BE2C (cell line): ENCODE measurements at regions not wholly inside any gene's neighbourhood (a gene's known extent, or its start where the extent isn't known, plus 50 kb on each side); places are given as distances from the start of the nearest gene placed in this dataset.
"Not testable (repeated sequence)": the region's sequence is repeated elsewhere in the genome, so short reads cannot be mapped to it uniquely, and the experiment has no call there.

Source experiments
- DNase-seq: peaks from one replicate; pipeline ENCODE4 v3.0.0-alpha.2; 2020
- H3K27me3 ChIP-seq: fragments of 250-450 bp; sonication (Bioruptor Pico); 2 replicates; pipeline ENCODE4 v1.5.1; 2020; ENCODE audit warnings: mild to moderate bottlenecking
- H3K36me3 ChIP-seq: fragments of 250-450 bp; sonication (Bioruptor Pico); 2 replicates; pipeline ENCODE4 v1.5.1; 2020; ENCODE audit warnings: mild to moderate bottlenecking
- H3K4me1 ChIP-seq: fragments of 250-450 bp; sonication (Bioruptor Pico); 2 replicates; pipeline ENCODE4 v1.5.1; 2020
- H3K4me3 ChIP-seq: 2 replicates; pipeline ENCODE4 v1.5.1; 2011; ENCODE audit warnings: low read depth, low read length
- H3K9me3 ChIP-seq: fragments of 250-450 bp; sonication (Bioruptor Pico); 2 replicates; pipeline ENCODE4 v1.5.1; 2020
- TF ChIP-seq, protein P1 (sequence below): IDR thresholded peaks from 2 replicates; pipeline ENCODE4 v1.5.1; 2012; ENCODE audit warnings: mild to moderate bottlenecking, low read depth, low read length

DNA sequence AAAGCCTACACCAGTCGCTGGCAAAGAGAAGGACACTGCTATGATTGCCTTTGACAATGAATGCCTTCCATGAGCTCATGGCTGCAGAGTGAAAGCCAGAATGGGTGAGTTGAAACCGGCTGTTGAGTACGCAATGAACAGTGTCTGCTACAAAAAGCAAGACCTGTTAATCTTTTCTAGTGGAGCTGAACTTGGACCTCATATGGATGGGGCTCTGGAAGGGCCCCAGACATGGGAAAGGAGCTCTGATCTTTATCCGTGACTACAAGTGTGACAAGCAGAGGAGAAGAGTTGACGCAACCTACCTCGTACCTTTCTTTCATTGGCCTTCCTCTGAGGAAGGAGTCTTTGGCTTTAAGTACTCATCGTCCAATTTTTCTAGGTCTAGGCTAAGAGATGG is 67.1 kb upstream of the TSC22D1 start:
- Histone ChIP-seq H3K27me3 (no peaks in the 10 kb centered on the region), H3K4me1 (no peaks in the 10 kb centered on the region), H3K4me3 (no peak overlapping the region), H3K9me3 (no peaks in the 10 kb centered on the region), H3K36me3 (no peaks in the 10 kb centered on the region)
- no peak for DNase-seq
- TF ChIP-seq, protein P1, sequence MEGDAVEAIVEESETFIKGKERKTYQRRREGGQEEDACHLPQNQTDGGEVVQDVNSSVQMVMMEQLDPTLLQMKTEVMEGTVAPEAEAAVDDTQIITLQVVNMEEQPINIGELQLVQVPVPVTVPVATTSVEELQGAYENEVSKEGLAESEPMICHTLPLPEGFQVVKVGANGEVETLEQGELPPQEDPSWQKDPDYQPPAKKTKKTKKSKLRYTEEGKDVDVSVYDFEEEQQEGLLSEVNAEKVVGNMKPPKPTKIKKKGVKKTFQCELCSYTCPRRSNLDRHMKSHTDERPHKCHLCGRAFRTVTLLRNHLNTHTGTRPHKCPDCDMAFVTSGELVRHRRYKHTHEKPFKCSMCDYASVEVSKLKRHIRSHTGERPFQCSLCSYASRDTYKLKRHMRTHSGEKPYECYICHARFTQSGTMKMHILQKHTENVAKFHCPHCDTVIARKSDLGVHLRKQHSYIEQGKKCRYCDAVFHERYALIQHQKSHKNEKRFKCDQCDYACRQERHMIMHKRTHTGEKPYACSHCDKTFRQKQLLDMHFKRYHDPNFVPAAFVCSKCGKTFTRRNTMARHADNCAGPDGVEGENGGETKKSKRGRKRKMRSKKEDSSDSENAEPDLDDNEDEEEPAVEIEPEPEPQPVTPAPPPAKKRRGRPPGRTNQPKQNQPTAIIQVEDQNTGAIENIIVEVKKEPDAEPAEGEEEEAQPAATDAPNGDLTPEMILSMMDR = no peak

DNA sequence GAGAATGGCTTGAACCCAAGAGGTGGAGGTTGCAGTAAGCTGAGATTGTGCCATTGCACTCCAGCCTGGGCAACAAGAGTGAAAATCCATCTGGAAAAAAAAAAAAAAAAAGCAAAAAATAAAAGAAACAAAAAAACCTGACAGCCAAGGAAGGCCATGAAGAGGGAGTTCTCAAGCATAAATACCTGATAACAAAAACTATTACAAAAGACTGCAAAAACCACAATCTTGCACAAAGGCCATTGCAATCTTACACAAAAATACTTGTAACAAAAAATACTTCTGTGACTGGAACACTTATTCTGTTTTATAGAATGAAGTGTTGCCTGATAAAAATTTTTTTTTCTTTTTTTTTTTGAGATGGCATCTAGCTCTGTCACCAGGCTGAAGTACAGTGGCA is 61.5 kb upstream of the TSC22D1 start:
- Histone ChIP-seq H3K27me3 (no peaks in the 10 kb centered on the region), H3K4me1 (no peaks in the 10 kb centered on the region), H3K9me3 (no peaks in the 10 kb centered on the region), H3K4me3 (no peak overlapping the region), H3K36me3 (no peaks in the 10 kb centered on the region)
- TF ChIP-seq, protein P1 = no peak
- DNase-seq = no peak

DNA sequence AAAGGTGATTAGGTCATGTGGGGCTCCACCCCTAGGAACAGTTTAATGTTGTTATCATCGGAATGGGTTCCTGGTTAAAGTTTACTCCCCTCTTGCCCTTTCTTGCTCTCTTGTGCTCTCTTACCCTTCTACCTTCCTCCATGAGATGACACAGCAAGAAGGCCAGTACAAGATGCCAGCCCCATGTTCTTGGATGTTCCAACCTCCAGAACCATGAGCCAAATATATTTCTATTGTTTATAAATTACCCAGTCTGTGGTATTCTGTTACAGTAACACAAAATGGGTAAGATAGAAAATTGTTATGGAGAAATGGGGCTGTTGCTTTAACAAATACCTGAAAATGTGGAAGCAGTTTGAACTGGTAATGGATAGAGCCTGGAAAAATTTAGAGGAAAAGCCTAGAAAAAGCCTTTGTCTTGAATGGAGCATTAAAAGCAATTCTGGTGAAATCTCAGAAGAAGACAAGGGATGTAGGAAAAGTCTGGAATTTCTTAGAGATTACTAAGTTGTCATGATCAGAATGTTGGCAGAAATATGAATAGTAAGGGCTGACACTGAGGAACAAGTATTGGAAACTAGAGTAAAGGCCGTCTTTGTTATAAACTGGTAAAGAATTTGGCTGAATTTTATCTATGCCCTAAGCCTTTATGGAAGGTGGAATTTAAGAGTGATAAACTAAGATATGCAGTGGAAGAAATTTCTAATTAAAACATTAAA is 53.5 kb upstream of the TSC22D1 start:
- H3K4me3 ChIP-seq = no peak overlapping the region
- no peaks in the 10 kb centered on the region for H3K4me1 ChIP-seq
- DNase-seq = no peak
- no peaks in the 10 kb centered on the region for H3K9me3 ChIP-seq
- TF ChIP-seq, protein P1 = no peak
- no peaks in the 10 kb centered on the region for H3K27me3 ChIP-seq
- H3K36me3 ChIP-seq = no peaks in the 10 kb centered on the region

DNA sequence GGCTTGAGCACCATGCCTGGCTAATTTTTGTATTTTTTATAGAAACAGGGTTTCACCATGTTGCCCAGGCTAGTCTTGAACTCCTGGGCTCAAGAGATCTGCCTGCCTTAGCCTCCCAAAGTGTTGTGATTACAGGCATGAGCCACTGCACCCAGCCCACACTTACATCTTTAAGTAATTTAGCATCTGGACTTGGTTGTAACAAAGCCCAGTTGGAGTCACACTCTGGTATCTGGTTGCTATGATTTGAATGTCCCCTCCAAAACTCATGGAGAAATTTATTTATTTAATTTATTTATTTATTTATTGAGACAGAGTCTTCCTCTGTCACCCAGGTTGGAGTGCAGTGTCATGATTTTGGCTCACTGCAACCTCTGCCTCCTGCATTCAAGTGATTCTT is 52.7 kb upstream of the TSC22D1 start:
- not testable (repeated sequence) for DNase-seq, H3K4me3 ChIP-seq, H3K9me3 ChIP-seq, H3K27me3 ChIP-seq, H3K36me3 ChIP-seq, H3K4me1 ChIP-seq

DNA sequence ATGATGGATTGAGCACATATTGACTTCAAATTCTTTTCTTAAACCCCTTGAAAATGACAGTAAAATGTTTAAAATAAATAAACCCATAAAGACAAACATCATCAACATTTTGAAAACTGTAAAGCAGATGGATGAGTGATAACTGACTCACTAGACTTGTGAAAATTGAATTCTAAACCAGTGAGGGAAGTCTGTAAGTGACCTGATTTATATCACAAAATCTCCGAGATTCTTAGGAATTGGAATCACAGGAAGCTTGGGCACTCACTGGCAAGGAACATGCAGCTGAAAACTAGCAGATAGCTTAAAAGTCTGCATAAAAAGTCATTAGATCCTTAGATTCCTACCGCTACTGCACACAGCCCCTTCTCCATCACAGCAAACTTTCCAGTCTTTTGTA is 51.3 kb upstream of the TSC22D1 start:
- H3K4me3 ChIP-seq = no peak overlapping the region
- no peaks in the 10 kb centered on the region for H3K36me3 ChIP-seq
- H3K4me1 ChIP-seq = no peaks in the 10 kb centered on the region
- no peaks in the 10 kb centered on the region for H3K9me3 ChIP-seq
- H3K27me3 ChIP-seq = no peaks in the 10 kb centered on the region; the same call in 1 of the 2 replicates
- no peak for DNase-seq
- TF ChIP-seq, protein P1 = no peak

DNA sequence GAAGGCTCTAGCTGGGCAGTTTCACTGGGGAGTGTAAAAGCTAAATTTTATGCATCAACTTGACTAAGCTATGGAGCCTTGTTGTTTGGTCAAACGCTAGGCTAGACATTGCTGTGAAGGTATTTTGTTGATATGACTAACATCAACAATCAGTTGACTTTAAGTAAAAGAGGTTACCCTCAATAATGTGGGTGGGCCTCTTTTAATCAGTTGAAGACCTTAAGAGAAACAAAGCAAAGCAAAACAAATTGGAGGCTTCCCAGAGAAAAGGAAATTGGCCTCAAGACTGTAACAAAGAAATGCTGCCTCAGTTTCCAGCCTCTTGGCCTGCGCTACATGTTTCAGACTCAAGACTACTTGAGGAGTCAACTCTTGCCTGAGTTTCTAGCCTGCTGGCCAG is 50.0 kb upstream of the TSC22D1 start:
- H3K4me3 ChIP-seq = no peak overlapping the region
- no peaks in the 10 kb centered on the region for H3K4me1 ChIP-seq
- H3K36me3 ChIP-seq = no peaks in the 10 kb centered on the region
- H3K9me3 ChIP-seq = no peaks in the 10 kb centered on the region
- no peak for DNase-seq
- TF ChIP-seq, protein P1 = no peak
- no peaks in the 10 kb centered on the region; the same call in 1 of the 2 replicates for H3K27me3 ChIP-seq
